GM23338 (cell line): ENCODE measurements at regions not wholly inside any gene's neighbourhood (a gene's known extent, or its start where the extent isn't known, plus 50 kb on each side); places are given as distances from the start of the nearest gene placed in this dataset.

Experiments used
- ATAC-seq: fragments of 200-7000 bp; cut with Tn5 transposase; 3 replicates; pipeline ENCODE4 v1.9.1; 2020
- DNase-seq: peaks from one replicate; pipeline ENCODE4 v3.0.0-alpha.2; 2015; ENCODE audit warnings: low spot score
- H2AFZ ChIP-seq: fragments of 200-600 bp; sonication (generic); 2 replicates; pipeline ENCODE4 v1.8.0; 2016; ENCODE audit warnings: antibody characterized with exemption, mild to moderate bottlenecking, moderate library complexity
- H3F3A ChIP-seq: fragments of 200-600 bp; sonication (generic); replicated peaks from 2 replicates; pipeline ENCODE4 v1.8.0; 2017; ENCODE audit warnings: antibody characterized with exemption, mixed run types, low read depth
- H3K27ac ChIP-seq: fragments of 200-600 bp; sonication (generic); 2 replicates; pipeline ENCODE4 v1.6.1; 2016; ENCODE audit warnings: low read depth
- H3K27me3 ChIP-seq: fragments of 200-600 bp; sonication (generic); 2 replicates; pipeline ENCODE4 v1.8.0; 2016; ENCODE audit warnings: mild to moderate bottlenecking, mixed run types, moderate library complexity; ENCODE audit not compliant: insufficient read depth
- H3K36me3 ChIP-seq: fragments of 200-600 bp; sonication (generic); 2 replicates; pipeline ENCODE4 v1.8.0; 2016; ENCODE audit warnings: mild to moderate bottlenecking; ENCODE audit not compliant: insufficient read depth
- H3K4me1 ChIP-seq: fragments of 200-600 bp; sonication (generic); 2 replicates; pipeline ENCODE4 v1.8.0; 2016; ENCODE audit warnings: mild to moderate bottlenecking, moderate library complexity; ENCODE audit not compliant: insufficient read depth
- H3K4me2 ChIP-seq: fragments of 200-600 bp; sonication (generic); 2 replicates; pipeline ENCODE4 v1.7.1; 2017; ENCODE audit warnings: mixed run types
- H3K4me3 ChIP-seq: fragments of 200-600 bp; sonication (generic); 2 replicates; pipeline ENCODE4 v1.6.1; 2016; ENCODE audit warnings: mixed run types
- H3K79me2 ChIP-seq: fragments of 200-600 bp; sonication (generic); replicated peaks from 2 replicates; pipeline ENCODE4 v1.8.0; 2017; ENCODE audit warnings: mild to moderate bottlenecking; ENCODE audit not compliant: insufficient read depth
- H3K9me2 ChIP-seq: fragments of 200-600 bp; sonication (generic); 2 replicates; pipeline ENCODE4 v1.8.0; 2017; ENCODE audit not compliant: insufficient read depth
- H4K20me1 ChIP-seq: fragments of 200-600 bp; sonication (generic); replicated peaks from 2 replicates; pipeline ENCODE4 v1.8.0; 2017; ENCODE audit warnings: mild to moderate bottlenecking; ENCODE audit not compliant: insufficient read depth
- H3K27ac Mint-ChIP-seq: 2 replicates; pipeline ENCODE4 v1.8.0; 2020; ENCODE audit warnings: inconsistent platforms, mild to moderate bottlenecking, moderate library complexity, mixed read lengths
- H3K27me3 Mint-ChIP-seq: 3 replicates; pipeline ENCODE4 v1.8.0; 2022; ENCODE audit warnings: low read depth, mild to moderate bottlenecking, moderate library complexity, mixed read lengths, inconsistent platforms; ENCODE audit not compliant: insufficient read depth, poor library complexity
- H3K36me3 Mint-ChIP-seq: 3 replicates; pipeline ENCODE4 v1.8.0; 2021; ENCODE audit warnings: low read depth, mild to moderate bottlenecking, inconsistent platforms, moderate library complexity, mixed read lengths
- H3K4me1 Mint-ChIP-seq: 3 replicates; pipeline ENCODE4 v1.8.0; 2020; ENCODE audit warnings: mild to moderate bottlenecking, inconsistent platforms, mixed read lengths
- H3K4me3 Mint-ChIP-seq: 3 replicates; pipeline ENCODE4 v1.8.0; 2021; ENCODE audit warnings: moderate library complexity, mild to moderate bottlenecking, inconsistent platforms, mixed read lengths
- H3K9me3 Mint-ChIP-seq: 3 replicates; pipeline ENCODE4 v1.8.0; 2020; ENCODE audit warnings: moderate library complexity, mild to moderate bottlenecking, inconsistent platforms, mixed read lengths
- EZH2phosphoT487 ChIP-seq: fragments of 200-600 bp; sonication (generic); IDR thresholded peaks from one replicate; pipeline ENCODE4 v1.8.1; 2018; ENCODE audit warnings: antibody characterized with exemption; ENCODE audit not compliant: unreplicated experiment
- JUNB ChIP-seq: IDR thresholded peaks from one replicate; pipeline ENCODE4 v1.6.1; 2016; ENCODE audit warnings: antibody characterized with exemption; ENCODE audit not compliant: unreplicated experiment
- NANOG ChIP-seq: IDR thresholded peaks from 2 replicates; pipeline ENCODE4 v1.6.1; 2016; ENCODE audit warnings: antibody characterized with exemption, borderline replicate concordance
- POLR2AphosphoS5 ChIP-seq: IDR thresholded peaks from 2 replicates; pipeline ENCODE4 v1.6.1; 2016; ENCODE audit warnings: antibody characterized with exemption, low read depth
- ZNF114 ChIP-seq: fragments of 250-450 bp; sonication (Bioruptor Pico); IDR thresholded peaks from 2 replicates; pipeline ENCODE4 v1.5.0; 2020; ENCODE audit warnings: mild to moderate bottlenecking, moderate library complexity
- ZNF331 ChIP-seq: fragments of 250-450 bp; sonication (Bioruptor Pico); IDR thresholded peaks from 2 replicates; pipeline ENCODE4 v1.5.0; 2020; ENCODE audit warnings: low read depth, mild to moderate bottlenecking, moderate library complexity
- TF ChIP-seq, protein P1 (sequence below), 2 experiments: fragments of 200-600 bp in 1 of 2; sonication (generic) in 1 of 2; conservative IDR thresholded peaks; 2 replicates each; pipeline versions ENCODE4 v1.5.1 to v1.6.1; 2016 to 2017; ENCODE audit warnings: antibody characterized with exemption in 2 of 2, low read depth in 2 of 2, mild to moderate bottlenecking in 2 of 2, moderate library complexity in 1 of 2
- TF ChIP-seq, protein P2 (sequence below): IDR thresholded peaks from one replicate; pipeline ENCODE4 v1.6.1; 2018; ENCODE audit warnings: antibody characterized with exemption; ENCODE audit not compliant: unreplicated experiment
- TF ChIP-seq, protein P3 (sequence below): IDR thresholded peaks from 2 replicates; pipeline ENCODE4 v1.6.1; 2016; ENCODE audit warnings: antibody characterized with exemption
- TF ChIP-seq, protein P4 (sequence below): fragments of 250-450 bp; sonication (Bioruptor Pico); IDR thresholded peaks from 2 replicates; pipeline ENCODE4 v1.5.0; 2020; ENCODE audit warnings: mild to moderate bottlenecking, moderate library complexity

DNA sequence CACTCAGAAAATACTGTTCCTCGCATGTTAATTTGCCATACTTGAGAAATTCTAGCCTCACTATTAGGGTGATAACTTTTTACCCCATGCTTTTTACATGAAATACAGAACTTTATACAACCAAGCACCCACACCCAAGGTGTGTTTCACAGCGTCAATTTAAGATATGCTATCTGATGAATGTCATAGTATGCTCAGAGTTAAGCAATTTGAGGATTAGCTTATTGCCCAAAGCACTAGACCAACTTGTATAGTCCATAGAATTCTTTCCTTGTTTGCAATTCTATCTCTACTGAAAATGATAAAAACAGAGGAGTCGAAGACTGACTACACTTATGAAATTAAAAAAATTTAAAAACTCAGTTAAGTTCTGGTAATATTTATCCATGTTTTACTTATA is 82.1 kb upstream of the CARMIL1 start:
- no peaks in the 10 kb centered on the region for H3K9me3 Mint-ChIP-seq
- Histone ChIP-seq H3K36me3 (no peaks in the 10 kb centered on the region), H3K27ac (no peak overlapping the region), H3K4me3 (no peak overlapping the region), H3K79me2 (no peaks in the 10 kb centered on the region), H4K20me1 (no peaks in the 10 kb centered on the region), H2AFZ (no peak overlapping the region), H3K27me3 (no peaks in the 10 kb centered on the region), H3K4me2 (no peak overlapping the region), H3F3A (no peaks in the 10 kb centered on the region), H3K9me2 (no peaks in the 10 kb centered on the region), H3K4me1 (no peaks in the 10 kb centered on the region)
- ATAC-seq (no peak), DNase-seq (no peak)
- H3K36me3 Mint-ChIP-seq: no peaks in the 10 kb centered on the region
- H3K27me3 Mint-ChIP-seq: no peaks in the 10 kb centered on the region
- no peak overlapping the region for H3K27ac Mint-ChIP-seq
- no peaks in the 10 kb centered on the region; the same call in 1 of the 3 replicates for H3K4me1 Mint-ChIP-seq
- no peak overlapping the region for H3K4me3 Mint-ChIP-seq
- TF ChIP-seq EZH2phosphoT487 (no peak), NANOG (no peak), ZNF331 (CRISPR knock-in tag) (no peak), JUNB (no peak), POLR2AphosphoS5 (no peak), ZNF114 (no peak)
- TF ChIP-seq, protein P1, sequence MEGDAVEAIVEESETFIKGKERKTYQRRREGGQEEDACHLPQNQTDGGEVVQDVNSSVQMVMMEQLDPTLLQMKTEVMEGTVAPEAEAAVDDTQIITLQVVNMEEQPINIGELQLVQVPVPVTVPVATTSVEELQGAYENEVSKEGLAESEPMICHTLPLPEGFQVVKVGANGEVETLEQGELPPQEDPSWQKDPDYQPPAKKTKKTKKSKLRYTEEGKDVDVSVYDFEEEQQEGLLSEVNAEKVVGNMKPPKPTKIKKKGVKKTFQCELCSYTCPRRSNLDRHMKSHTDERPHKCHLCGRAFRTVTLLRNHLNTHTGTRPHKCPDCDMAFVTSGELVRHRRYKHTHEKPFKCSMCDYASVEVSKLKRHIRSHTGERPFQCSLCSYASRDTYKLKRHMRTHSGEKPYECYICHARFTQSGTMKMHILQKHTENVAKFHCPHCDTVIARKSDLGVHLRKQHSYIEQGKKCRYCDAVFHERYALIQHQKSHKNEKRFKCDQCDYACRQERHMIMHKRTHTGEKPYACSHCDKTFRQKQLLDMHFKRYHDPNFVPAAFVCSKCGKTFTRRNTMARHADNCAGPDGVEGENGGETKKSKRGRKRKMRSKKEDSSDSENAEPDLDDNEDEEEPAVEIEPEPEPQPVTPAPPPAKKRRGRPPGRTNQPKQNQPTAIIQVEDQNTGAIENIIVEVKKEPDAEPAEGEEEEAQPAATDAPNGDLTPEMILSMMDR (conservative IDR thresholded peaks at IDR 0.05; ENCODE audit: low read depth in 2 of 2): no peak
- TF ChIP-seq, protein P2, sequence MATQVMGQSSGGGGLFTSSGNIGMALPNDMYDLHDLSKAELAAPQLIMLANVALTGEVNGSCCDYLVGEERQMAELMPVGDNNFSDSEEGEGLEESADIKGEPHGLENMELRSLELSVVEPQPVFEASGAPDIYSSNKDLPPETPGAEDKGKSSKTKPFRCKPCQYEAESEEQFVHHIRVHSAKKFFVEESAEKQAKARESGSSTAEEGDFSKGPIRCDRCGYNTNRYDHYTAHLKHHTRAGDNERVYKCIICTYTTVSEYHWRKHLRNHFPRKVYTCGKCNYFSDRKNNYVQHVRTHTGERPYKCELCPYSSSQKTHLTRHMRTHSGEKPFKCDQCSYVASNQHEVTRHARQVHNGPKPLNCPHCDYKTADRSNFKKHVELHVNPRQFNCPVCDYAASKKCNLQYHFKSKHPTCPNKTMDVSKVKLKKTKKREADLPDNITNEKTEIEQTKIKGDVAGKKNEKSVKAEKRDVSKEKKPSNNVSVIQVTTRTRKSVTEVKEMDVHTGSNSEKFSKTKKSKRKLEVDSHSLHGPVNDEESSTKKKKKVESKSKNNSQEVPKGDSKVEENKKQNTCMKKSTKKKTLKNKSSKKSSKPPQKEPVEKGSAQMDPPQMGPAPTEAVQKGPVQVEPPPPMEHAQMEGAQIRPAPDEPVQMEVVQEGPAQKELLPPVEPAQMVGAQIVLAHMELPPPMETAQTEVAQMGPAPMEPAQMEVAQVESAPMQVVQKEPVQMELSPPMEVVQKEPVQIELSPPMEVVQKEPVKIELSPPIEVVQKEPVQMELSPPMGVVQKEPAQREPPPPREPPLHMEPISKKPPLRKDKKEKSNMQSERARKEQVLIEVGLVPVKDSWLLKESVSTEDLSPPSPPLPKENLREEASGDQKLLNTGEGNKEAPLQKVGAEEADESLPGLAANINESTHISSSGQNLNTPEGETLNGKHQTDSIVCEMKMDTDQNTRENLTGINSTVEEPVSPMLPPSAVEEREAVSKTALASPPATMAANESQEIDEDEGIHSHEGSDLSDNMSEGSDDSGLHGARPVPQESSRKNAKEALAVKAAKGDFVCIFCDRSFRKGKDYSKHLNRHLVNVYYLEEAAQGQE: no peak
- TF ChIP-seq, protein P3, sequence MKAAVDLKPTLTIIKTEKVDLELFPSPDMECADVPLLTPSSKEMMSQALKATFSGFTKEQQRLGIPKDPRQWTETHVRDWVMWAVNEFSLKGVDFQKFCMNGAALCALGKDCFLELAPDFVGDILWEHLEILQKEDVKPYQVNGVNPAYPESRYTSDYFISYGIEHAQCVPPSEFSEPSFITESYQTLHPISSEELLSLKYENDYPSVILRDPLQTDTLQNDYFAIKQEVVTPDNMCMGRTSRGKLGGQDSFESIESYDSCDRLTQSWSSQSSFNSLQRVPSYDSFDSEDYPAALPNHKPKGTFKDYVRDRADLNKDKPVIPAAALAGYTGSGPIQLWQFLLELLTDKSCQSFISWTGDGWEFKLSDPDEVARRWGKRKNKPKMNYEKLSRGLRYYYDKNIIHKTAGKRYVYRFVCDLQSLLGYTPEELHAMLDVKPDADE: no peak
- TF ChIP-seq, protein P4, sequence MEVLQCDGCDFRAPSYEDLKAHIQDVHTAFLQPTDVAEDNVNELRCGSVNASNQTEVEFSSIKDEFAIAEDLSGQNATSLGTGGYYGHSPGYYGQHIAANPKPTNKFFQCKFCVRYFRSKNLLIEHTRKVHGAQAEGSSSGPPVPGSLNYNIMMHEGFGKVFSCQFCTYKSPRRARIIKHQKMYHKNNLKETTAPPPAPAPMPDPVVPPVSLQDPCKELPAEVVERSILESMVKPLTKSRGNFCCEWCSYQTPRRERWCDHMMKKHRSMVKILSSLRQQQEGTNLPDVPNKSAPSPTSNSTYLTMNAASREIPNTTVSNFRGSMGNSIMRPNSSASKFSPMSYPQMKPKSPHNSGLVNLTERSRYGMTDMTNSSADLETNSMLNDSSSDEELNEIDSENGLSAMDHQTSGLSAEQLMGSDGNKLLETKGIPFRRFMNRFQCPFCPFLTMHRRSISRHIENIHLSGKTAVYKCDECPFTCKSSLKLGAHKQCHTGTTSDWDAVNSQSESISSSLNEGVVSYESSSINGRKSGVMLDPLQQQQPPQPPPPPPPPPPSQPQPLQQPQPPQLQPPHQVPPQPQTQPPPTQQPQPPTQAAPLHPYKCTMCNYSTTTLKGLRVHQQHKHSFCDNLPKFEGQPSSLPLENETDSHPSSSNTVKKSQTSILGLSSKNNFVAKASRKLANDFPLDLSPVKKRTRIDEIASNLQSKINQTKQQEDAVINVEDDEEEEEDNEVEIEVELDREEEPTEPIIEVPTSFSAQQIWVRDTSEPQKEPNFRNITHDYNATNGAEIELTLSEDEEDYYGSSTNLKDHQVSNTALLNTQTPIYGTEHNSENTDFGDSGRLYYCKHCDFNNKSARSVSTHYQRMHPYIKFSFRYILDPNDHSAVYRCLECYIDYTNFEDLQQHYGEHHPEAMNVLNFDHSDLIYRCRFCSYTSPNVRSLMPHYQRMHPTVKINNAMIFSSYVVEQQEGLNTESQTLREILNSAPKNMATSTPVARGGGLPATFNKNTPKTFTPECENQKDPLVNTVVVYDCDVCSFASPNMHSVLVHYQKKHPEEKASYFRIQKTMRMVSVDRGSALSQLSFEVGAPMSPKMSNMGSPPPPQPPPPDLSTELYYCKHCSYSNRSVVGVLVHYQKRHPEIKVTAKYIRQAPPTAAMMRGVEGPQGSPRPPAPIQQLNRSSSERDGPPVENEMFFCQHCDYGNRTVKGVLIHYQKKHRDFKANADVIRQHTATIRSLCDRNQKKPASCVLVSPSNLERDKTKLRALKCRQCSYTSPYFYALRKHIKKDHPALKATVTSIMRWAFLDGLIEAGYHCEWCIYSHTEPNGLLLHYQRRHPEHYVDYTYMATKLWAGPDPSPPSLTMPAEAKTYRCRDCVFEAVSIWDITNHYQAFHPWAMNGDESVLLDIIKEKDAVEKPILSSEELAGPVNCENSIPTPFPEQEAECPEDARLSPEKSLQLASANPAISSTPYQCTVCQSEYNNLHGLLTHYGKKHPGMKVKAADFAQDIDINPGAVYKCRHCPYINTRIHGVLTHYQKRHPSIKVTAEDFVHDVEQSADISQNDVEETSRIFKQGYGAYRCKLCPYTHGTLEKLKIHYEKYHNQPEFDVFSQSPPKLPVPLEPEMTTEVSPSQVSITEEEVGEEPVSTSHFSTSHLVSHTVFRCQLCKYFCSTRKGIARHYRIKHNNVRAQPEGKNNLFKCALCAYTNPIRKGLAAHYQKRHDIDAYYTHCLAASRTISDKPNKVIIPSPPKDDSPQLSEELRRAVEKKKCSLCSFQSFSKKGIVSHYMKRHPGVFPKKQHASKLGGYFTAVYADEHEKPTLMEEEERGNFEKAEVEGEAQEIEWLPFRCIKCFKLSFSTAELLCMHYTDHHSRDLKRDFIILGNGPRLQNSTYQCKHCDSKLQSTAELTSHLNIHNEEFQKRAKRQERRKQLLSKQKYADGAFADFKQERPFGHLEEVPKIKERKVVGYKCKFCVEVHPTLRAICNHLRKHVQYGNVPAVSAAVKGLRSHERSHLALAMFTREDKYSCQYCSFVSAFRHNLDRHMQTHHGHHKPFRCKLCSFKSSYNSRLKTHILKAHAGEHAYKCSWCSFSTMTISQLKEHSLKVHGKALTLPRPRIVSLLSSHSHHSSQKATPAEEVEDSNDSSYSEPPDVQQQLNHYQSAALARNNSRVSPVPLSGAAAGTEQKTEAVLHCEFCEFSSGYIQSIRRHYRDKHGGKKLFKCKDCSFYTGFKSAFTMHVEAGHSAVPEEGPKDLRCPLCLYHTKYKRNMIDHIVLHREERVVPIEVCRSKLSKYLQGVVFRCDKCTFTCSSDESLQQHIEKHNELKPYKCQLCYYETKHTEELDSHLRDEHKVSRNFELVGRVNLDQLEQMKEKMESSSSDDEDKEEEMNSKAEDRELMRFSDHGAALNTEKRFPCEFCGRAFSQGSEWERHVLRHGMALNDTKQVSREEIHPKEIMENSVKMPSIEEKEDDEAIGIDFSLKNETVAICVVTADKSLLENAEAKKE: no peak
